ENCODE measurements at regions not wholly inside any gene's neighbourhood (a gene's known extent, or its start where the extent isn't known, plus 50 kb on each side); places are given as distances from the start of the nearest gene placed in this dataset.

- TF ChIP-seq EZH2phosphoT487 (IDR thresholded peaks at IDR 0.05; ENCODE audit: insufficient read depth, low read depth) (no peak), EZH2 (IDR thresholded peaks at IDR 0.05; ENCODE audit: insufficient read depth, poor library complexity, severe bottlenecking) (no peak)
These were observed 136.6 kb downstream of the PDGFRA start for GRCh38 chr4:54365691-54366090.
